Activated T-helper 17 cell treated with anti-CD3 and anti-CD28 coated beads, Interleukin-2, amount 50 U/mL, for 72 hours (primary cell): ENCODE measurements at regions not wholly inside any gene's neighbourhood (a gene's known extent, or its start where the extent isn't known, plus 50 kb on each side); places are given as distances from the start of the nearest gene placed in this dataset.

ENCODE experiments used
- ATAC-seq: fragments of 150-1000 bp; cut with Tn5 transposase; replicated peaks from 2 replicates; pipeline ENCODE4 v1.10.0; 2021; ENCODE audit warnings: mild to moderate bottlenecking, moderate library complexity
- H3K27ac Mint-ChIP-seq: one replicate; pipeline ENCODE4 v1.8.0; 2022; ENCODE audit warnings: mixed read lengths
- H3K27me3 Mint-ChIP-seq: one replicate; pipeline ENCODE4 v1.8.0; 2022; ENCODE audit warnings: mixed read lengths
- H3K36me3 Mint-ChIP-seq: one replicate; pipeline ENCODE4 v1.8.0; 2022; ENCODE audit warnings: low read depth, mild to moderate bottlenecking, mixed read lengths
- H3K4me1 Mint-ChIP-seq: one replicate; pipeline ENCODE4 v1.8.0; 2022; ENCODE audit warnings: mixed read lengths
- H3K4me3 Mint-ChIP-seq: one replicate; pipeline ENCODE4 v1.8.0; 2022; ENCODE audit warnings: mild to moderate bottlenecking, mixed read lengths
- H3K9me3 Mint-ChIP-seq: one replicate; pipeline ENCODE4 v1.8.0; 2022; ENCODE audit warnings: mixed read lengths

DNA sequence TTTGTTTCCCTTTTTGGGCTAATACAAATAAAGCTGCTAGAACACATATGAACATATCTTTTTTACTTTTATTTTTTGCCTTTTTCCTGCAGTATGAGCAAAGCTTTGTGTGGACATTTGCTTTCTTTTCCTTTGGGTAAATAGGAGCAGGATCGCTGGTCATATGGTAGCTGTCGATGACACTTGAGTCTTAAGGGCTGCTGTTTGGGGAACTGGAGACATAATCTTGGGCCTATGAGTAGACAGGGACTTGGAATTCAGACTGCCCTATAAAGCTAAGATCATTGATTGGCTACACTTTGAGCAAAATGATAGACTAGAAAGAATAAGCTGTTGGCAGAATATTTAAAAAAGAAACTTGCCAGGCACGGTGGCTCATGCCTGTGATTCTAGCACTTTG lies 60.9 kb upstream of the ABL1 start:
- no peak for ATAC-seq
- Mint-ChIP-seq H3K4me3 (no peak overlapping the region), H3K4me1 (peaks cover 14% of the 10 kb centered on the region), H3K9me3 (no peaks in the 10 kb centered on the region), H3K27me3 (no peaks in the 10 kb centered on the region), H3K36me3 (no peaks in the 10 kb centered on the region), H3K27ac (no peak overlapping the region)

DNA sequence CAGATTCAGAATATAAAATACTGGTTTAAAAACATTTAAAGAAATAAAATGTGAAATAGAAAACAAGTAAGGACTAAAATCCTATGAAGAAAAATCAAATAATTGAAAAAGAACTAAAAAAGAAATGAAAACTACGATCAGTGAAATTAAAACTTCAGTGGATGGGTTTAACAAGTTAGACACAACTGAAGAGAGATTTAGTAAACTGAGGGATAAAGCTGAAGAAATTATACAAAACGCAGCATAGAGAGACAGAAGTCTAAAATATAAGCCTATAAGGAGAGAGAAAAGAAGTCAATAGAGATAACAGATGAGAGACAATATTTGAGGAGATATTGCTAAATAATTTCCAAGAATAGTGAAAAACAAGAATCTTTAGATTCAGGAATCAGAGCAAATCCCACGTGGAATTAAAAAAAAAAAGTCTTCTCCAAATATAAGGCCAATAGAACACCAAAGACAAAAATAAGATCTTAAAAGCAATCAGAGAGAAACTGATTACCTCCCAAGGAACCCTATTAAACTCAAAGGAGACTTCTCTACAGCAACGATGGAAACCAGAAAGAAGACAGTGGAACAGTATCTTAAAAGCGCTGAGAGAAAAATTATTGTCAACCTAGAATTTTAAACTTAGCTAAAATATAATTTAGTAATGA lies 59.6 kb upstream of the ABL1 start:
- H3K27ac Mint-ChIP-seq = no peak overlapping the region
- H3K36me3 Mint-ChIP-seq = no peaks in the 10 kb centered on the region
- H3K9me3 Mint-ChIP-seq = no peaks in the 10 kb centered on the region
- H3K27me3 Mint-ChIP-seq = no peaks in the 10 kb centered on the region
- no peak for ATAC-seq
- peaks cover 14% of the 10 kb centered on the region for H3K4me1 Mint-ChIP-seq
- no peak overlapping the region for H3K4me3 Mint-ChIP-seq

- Mint-ChIP-seq H3K27me3 (no peaks in the 10 kb centered on the region), H3K36me3 (no peaks in the 10 kb centered on the region), H3K27ac (no peak overlapping the region), H3K9me3 (no peaks in the 10 kb centered on the region), H3K4me3 (no peak overlapping the region), H3K4me1 (peaks cover 10% of the 10 kb centered on the region)
- ATAC-seq = no peak
These were observed 55.8 kb upstream of the ABL1 start for GRCh38 chr9:130779153-130779855.

DNA sequence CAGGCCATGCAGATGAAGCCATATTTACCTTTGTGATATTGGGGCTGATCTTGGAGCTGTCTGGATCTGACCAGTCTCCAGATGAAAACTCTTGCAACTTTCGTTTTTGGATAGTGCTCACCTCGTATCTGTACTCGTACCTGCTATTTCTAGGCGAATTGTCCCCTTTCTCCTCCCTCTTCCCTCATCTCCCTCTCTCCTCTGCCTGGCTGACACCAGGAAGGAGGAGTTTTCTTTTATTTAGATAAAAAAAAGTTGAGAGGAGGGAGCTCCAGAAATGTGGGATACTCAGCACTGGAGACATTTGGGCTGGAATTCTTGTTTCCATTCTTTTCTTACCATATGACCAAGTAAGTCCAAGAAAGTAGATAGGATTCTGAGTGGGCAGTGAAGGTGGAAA lies 54.6 kb upstream of the ABL1 start:
- Mint-ChIP-seq H3K9me3 (no peaks in the 10 kb centered on the region), H3K27ac (no peak overlapping the region), H3K4me1 (peaks cover 10% of the 10 kb centered on the region), H3K36me3 (no peaks in the 10 kb centered on the region), H3K27me3 (no peaks in the 10 kb centered on the region), H3K4me3 (no peak overlapping the region)
- no peak for ATAC-seq

DNA sequence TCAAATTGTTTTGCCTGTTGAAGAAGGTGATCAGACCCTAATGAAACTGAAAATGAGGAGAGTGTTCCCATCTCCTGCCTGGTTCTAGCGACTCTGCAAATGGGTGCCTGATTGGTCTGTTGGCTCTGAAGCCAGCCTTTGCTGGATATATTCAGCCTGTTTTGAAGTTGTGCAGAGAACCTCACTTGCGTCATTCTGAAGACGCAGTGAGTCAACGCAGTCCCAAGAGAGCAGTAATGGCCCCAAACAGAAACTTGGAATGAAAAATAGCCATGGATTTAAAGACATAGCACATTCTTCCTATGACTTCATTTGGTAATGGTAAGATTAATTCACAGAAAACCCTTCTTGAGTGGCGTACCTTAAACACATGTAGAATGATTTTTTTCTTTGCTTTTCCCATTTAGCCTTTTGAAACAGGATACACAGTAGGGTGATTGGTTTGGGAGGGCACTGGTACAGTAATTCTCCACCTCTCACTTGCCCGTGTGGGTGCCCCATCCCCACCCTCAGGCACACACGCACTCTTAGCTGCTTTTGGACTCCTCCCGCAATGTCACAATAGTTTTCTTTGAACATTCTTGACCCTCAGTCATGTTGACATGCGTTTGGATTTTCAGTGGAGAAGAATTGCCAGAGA lies 54.1 kb upstream of the ABL1 start:
- no peaks in the 10 kb centered on the region for H3K27me3 Mint-ChIP-seq
- H3K4me3 Mint-ChIP-seq = no peak overlapping the region
- H3K36me3 Mint-ChIP-seq = no peaks in the 10 kb centered on the region
- H3K9me3 Mint-ChIP-seq = no peaks in the 10 kb centered on the region
- peaks cover 10% of the 10 kb centered on the region for H3K4me1 Mint-ChIP-seq
- H3K27ac Mint-ChIP-seq = no peak overlapping the region
- ATAC-seq = no peak

- no peaks in the 10 kb centered on the region for H3K36me3 Mint-ChIP-seq
- no peak overlapping the region for H3K4me3 Mint-ChIP-seq
- H3K27ac Mint-ChIP-seq = no peak overlapping the region
- no peaks in the 10 kb centered on the region for H3K9me3 Mint-ChIP-seq
- H3K4me1 Mint-ChIP-seq = peaks cover 10% of the 10 kb centered on the region
- no peak for ATAC-seq
- no peaks in the 10 kb centered on the region for H3K27me3 Mint-ChIP-seq
These were observed 53.5 kb upstream of the ABL1 start for GRCh38 chr9:130781569-130781968.

GRCh38 chr9:130782886-130783530 lies 52.0 kb upstream of the ABL1 start:
- no peak overlapping the region for H3K27ac Mint-ChIP-seq
- H3K4me3 Mint-ChIP-seq = no peak overlapping the region
- no peaks in the 10 kb centered on the region for H3K36me3 Mint-ChIP-seq
- ATAC-seq = no peak
- H3K9me3 Mint-ChIP-seq = no peaks in the 10 kb centered on the region
- H3K27me3 Mint-ChIP-seq = no peaks in the 10 kb centered on the region
- H3K4me1 Mint-ChIP-seq = peaks cover 6% of the 10 kb centered on the region

- no peak for ATAC-seq
- no peak overlapping the region for H3K4me3 Mint-ChIP-seq
- peaks cover 6% of the 10 kb centered on the region for H3K4me1 Mint-ChIP-seq
- no peaks in the 10 kb centered on the region for H3K36me3 Mint-ChIP-seq
- H3K27me3 Mint-ChIP-seq = no peaks in the 10 kb centered on the region
- H3K27ac Mint-ChIP-seq = no peak overlapping the region
- H3K9me3 Mint-ChIP-seq = no peaks in the 10 kb centered on the region
These were observed 50.0 kb upstream of the ABL1 start for GRCh38 chr9:130785053-130785452.
